Keratinocyte (primary cell): ENCODE measurements at regions not wholly inside any gene's neighbourhood (a gene's known extent, or its start where the extent isn't known, plus 50 kb on each side); places are given as distances from the start of the nearest gene placed in this dataset.
A peak's percentile ranks its signal among the peaks of the same experiment; 100 is the strongest.

Experiments used
- DNase-seq: peaks from one replicate; pipeline ENCODE4 v3.0.0-alpha.2; 2011; ENCODE audit warnings: low read depth, missing footprints, low spot score
- FAIRE-seq: peaks from 2 replicates; lab custom pipeline; 2011; peaks lifted over from hg19 to GRCh38; lab: Jason Lieb, UNC
- H2AFZ ChIP-seq: 2 replicates; pipeline ENCODE4 v1.6.0; 2012; ENCODE audit warnings: low read length, control low read depth, inconsistent platforms; ENCODE audit not compliant: control insufficient read depth
- H3K27ac ChIP-seq: 2 replicates; pipeline ENCODE4 v1.5.1; 2011; ENCODE audit warnings: low read length; ENCODE audit not compliant: control insufficient read depth, insufficient read depth
- H3K27me3 ChIP-seq: 3 replicates; pipeline ENCODE4 v1.6.0; 2011; ENCODE audit warnings: low read length; ENCODE audit not compliant: control insufficient read depth, insufficient read depth; ENCODE audit errors: extremely low read depth
- H3K36me3 ChIP-seq, 2 experiments: 2 replicates in 1 of 2; 3 replicates in 1 of 2; pipeline ENCODE4 v1.5.1; 2011; ENCODE audit warnings: low read length in 2 of 2, mild to moderate bottlenecking in 1 of 2; ENCODE audit not compliant: control insufficient read depth in 2 of 2, insufficient read depth in 2 of 2; ENCODE audit errors: extremely low read depth in 1 of 2
- H3K4me1 ChIP-seq: 3 replicates; pipeline ENCODE4 v1.5.1; 2011; ENCODE audit warnings: low read length; ENCODE audit not compliant: control insufficient read depth, insufficient read depth; ENCODE audit errors: extremely low read depth
- H3K4me2 ChIP-seq: 3 replicates; pipeline ENCODE4 v1.6.0; 2011; ENCODE audit warnings: low read depth, low read length; ENCODE audit not compliant: control insufficient read depth, insufficient read depth; ENCODE audit errors: extremely low read depth
- H3K4me3 ChIP-seq, 3 experiments: fragments of 200-600 bp in 1 of 3; sonication (generic) in 1 of 3; 2 replicates in 2 of 3; 3 replicates in 1 of 3; pipeline ENCODE4 v1.5.1; 2011 to 2016; ENCODE audit warnings: low read length in 3 of 3, mild to moderate bottlenecking in 3 of 3, control low read depth in 2 of 3, inconsistent platforms in 1 of 3, low read depth in 1 of 3, mixed read lengths in 1 of 3, mixed run types in 1 of 3, moderate library complexity in 1 of 3; ENCODE audit not compliant: control insufficient read depth in 2 of 3, insufficient read depth in 2 of 3; ENCODE audit errors: extremely low read depth in 1 of 3
- H3K79me2 ChIP-seq: 2 replicates; pipeline ENCODE4 v1.6.0; 2012; ENCODE audit warnings: low read length; ENCODE audit not compliant: control insufficient read depth, insufficient read depth
- H3K9ac ChIP-seq: 3 replicates; pipeline ENCODE4 v1.6.0; 2011; ENCODE audit warnings: low read length; ENCODE audit not compliant: control insufficient read depth, insufficient read depth; ENCODE audit errors: extremely low read depth
- H3K9me1 ChIP-seq: 3 replicates; pipeline ENCODE4 v1.6.0; 2011; ENCODE audit warnings: low read length; ENCODE audit not compliant: control insufficient read depth, insufficient read depth; ENCODE audit errors: extremely low read depth
- H3K9me3 ChIP-seq: 2 replicates; pipeline ENCODE4 v1.5.1; 2012; ENCODE audit warnings: low read depth, low read length; ENCODE audit not compliant: control insufficient read depth
- H4K20me1 ChIP-seq: 3 replicates; pipeline ENCODE4 v1.6.0; 2011; ENCODE audit warnings: low read length; ENCODE audit not compliant: control insufficient read depth, insufficient read depth; ENCODE audit errors: extremely low read depth
- CTCF ChIP-seq, 3 experiments: IDR thresholded peaks in 1 of 3; conservative IDR thresholded peaks in 1 of 3; optimal IDR thresholded peaks in 1 of 3; 2 replicates in 2 of 3; 3 replicates in 1 of 3; pipeline versions ENCODE3 to v1.5.1; 2011; ENCODE audit warnings: low read length in 3 of 3, mild to moderate bottlenecking in 3 of 3, moderate library complexity in 2 of 3, control low read depth in 1 of 3, inconsistent platforms in 1 of 3; ENCODE audit not compliant: insufficient read depth in 2 of 3; ENCODE audit errors: extremely low read depth in 1 of 3
- EZH2 ChIP-seq: IDR thresholded peaks from one replicate; pipeline ENCODE4 v1.6.1; 2012; ENCODE audit warnings: inconsistent platforms, mild to moderate bottlenecking, low read length, moderate library complexity
- dilution Hi-C: fragments of 300-500 bp; cut with MboI; formaldehyde crosslinking; loops from one replicate; pipeline ENCODE4 v1.7.0; 2020; ENCODE audit warnings: low sequenced_read_pairs; ENCODE audit not compliant: extremely low pct_ligation_motif_present

- Histone ChIP-seq H3K36me3 (no peaks in the 10 kb centered on the region), H3K9ac (no peak overlapping the region), H3K4me1 (peaks cover 10% of the 10 kb centered on the region), H3K9me1 (no peaks in the 10 kb centered on the region), H4K20me1 (no peaks in the 10 kb centered on the region), H3K9me3 (no peaks in the 10 kb centered on the region), H3K4me3 (no peak overlapping the region), H3K27me3 (no peaks in the 10 kb centered on the region), H3K79me2 (no peaks in the 10 kb centered on the region), H2AFZ (no peak overlapping the region), H3K4me2 (no peak overlapping the region), H3K27ac (no peak overlapping the region)
- TF ChIP-seq CTCF (optimal IDR thresholded peaks at IDR 0.05 in 1 of 3, IDR thresholded peaks at IDR 0.05 in 1 of 3, conservative IDR thresholded peaks at IDR 0.05 in 1 of 3; ENCODE audit: extremely low read depth in 1 of 3, insufficient read depth in 2 of 3, low read length in 3 of 3) (no peak), EZH2 (no peak)
- DNase-seq = no peak
- dilution Hi-C loops = no loop called here
- no peak for FAIRE-seq
These were observed 567.9 kb upstream of the CADM1 start for GRCh38 chr11:116072133-116072532.

- no peak overlapping the region for H3K27ac ChIP-seq
- H3K4me2 ChIP-seq = peak overlapping the region; percentile 22
- dilution Hi-C loops = no loop called here
- H3K36me3 ChIP-seq = no peaks in the 10 kb centered on the region
- FAIRE-seq (peak; percentile 60), DNase-seq (peak; percentile 67)
- TF ChIP-seq CTCF (optimal IDR thresholded peaks at IDR 0.05 in 1 of 3, IDR thresholded peaks at IDR 0.05 in 1 of 3, conservative IDR thresholded peaks at IDR 0.05 in 1 of 3; ENCODE audit: extremely low read depth in 1 of 3, insufficient read depth in 2 of 3, low read length in 3 of 3) (no peak), EZH2 (no peak)
- no peak overlapping the region for H3K4me3 ChIP-seq
- H2AFZ ChIP-seq = peak overlapping the region; percentile 4
- no peaks in the 10 kb centered on the region for H3K27me3 ChIP-seq
- peaks cover 10% of the 10 kb centered on the region for H3K4me1 ChIP-seq
- no peak overlapping the region for H3K9ac ChIP-seq
- no peaks in the 10 kb centered on the region for H3K9me3 ChIP-seq
- H4K20me1 ChIP-seq = no peaks in the 10 kb centered on the region
- H3K9me1 ChIP-seq = no peaks in the 10 kb centered on the region
- no peaks in the 10 kb centered on the region for H3K79me2 ChIP-seq
These were observed 567.0 kb upstream of the CADM1 start for GRCh38 chr11:116071241-116071640.
